GM12878 (cell line): ENCODE measurements at regions not wholly inside any gene's neighbourhood (a gene's known extent, or its start where the extent isn't known, plus 50 kb on each side); places are given as distances from the start of the nearest gene placed in this dataset.

Source experiments
- ATAC-seq: fragments of 200-7000 bp; cut with Tn5 transposase; 3 replicates; pipeline ENCODE4 v1.9.1; 2020; ENCODE audit warnings: mild to moderate bottlenecking, moderate library complexity
- BruUV-seq: library from RNA; stranded (reverse); fragments of 400-500 nt; replicated peaks from 2 replicates; lab custom pipeline; 2021; lab: Mats Ljungman, UMichigan
- CTCF ChIA-PET: fragments of 300-600 bp; sonication (Branson Sonifier 250); formaldehyde crosslinking; extraction: SDS; loops from one replicate; lab custom pipeline; 2021; ENCODE audit warnings: inconsistent platforms; lab: Yijun Ruan, JAX
- POLR2A ChIA-PET: fragments of 350-600 bp; formaldehyde crosslinking; extraction: SDS; loops from one replicate; lab custom pipeline; 2021; ENCODE audit warnings: inconsistent platforms; lab: Charles Lee
- RAD21 ChIA-PET: fragments of 300-600 bp; sonication (Branson Sonifier 250); formaldehyde crosslinking; loops from one replicate; lab custom pipeline; 2023; ENCODE audit warnings: antibody characterized with exemption; ENCODE audit not compliant: unreplicated experiment; lab: Charles Lee
- SMC1A ChIA-PET: fragments of 300-600 bp; sonication (Branson Sonifier 250); formaldehyde crosslinking; loops from one replicate; lab custom pipeline; 2023; ENCODE audit not compliant: unreplicated experiment, uncharacterized antibody; lab: Charles Lee
- DNase-seq: peaks from one replicate; pipeline ENCODE4 v3.0.0-alpha.2; 2011; ENCODE audit warnings: low read depth, low spot score
- FAIRE-seq: peaks from 3 replicates; lab custom pipeline; 2011; peaks lifted over from hg19 to GRCh38; lab: Jason Lieb, UNC
- H2AFZ ChIP-seq: 2 replicates; pipeline ENCODE4 v1.6.0; 2011; ENCODE audit warnings: low read depth, low read length, control low read depth; ENCODE audit not compliant: control insufficient read depth
- H3K27ac ChIP-seq: 2 replicates; pipeline ENCODE4 v1.5.1; 2011; ENCODE audit warnings: control low read depth; ENCODE audit not compliant: control insufficient read depth, insufficient read depth
- H3K27me3 ChIP-seq, 2 experiments: replicated peaks in 1 of 2; 2 replicates each; pipeline versions ENCODE4 v1.6.0 to v1.6.1; 2011; ENCODE audit warnings: low read length in 1 of 2; ENCODE audit not compliant: control insufficient read depth in 2 of 2, insufficient read depth in 2 of 2
- H3K36me3 ChIP-seq, 2 experiments: 2 replicates each; pipeline ENCODE4 v1.5.1; 2011; ENCODE audit warnings: low read length in 1 of 2; ENCODE audit not compliant: control insufficient read depth in 2 of 2, insufficient read depth in 2 of 2
- H3K4me1 ChIP-seq: 2 replicates; pipeline ENCODE4 v1.6.1; 2011; ENCODE audit warnings: mild to moderate bottlenecking, low read length, moderate library complexity, mixed read lengths; ENCODE audit not compliant: control insufficient read depth, insufficient read depth
- H3K4me2 ChIP-seq: 2 replicates; pipeline ENCODE4 v1.6.0; 2011; ENCODE audit warnings: control low read depth; ENCODE audit not compliant: control insufficient read depth, insufficient read depth
- H3K4me3 ChIP-seq: fragments of 200-600 bp; sonication (generic); 2 replicates; pipeline ENCODE4 v1.5.1; 2016
- H3K79me2 ChIP-seq: 2 replicates; pipeline ENCODE4 v1.6.0; 2011; ENCODE audit warnings: low read length; ENCODE audit not compliant: control insufficient read depth, insufficient read depth
- H3K9ac ChIP-seq: 2 replicates; pipeline ENCODE4 v1.8.0; 2011; ENCODE audit warnings: low read length, control low read depth, mixed read lengths; ENCODE audit not compliant: control insufficient read depth, insufficient read depth
- H3K9me3 ChIP-seq: replicated peaks from 3 replicates; pipeline ENCODE4 v1.5.1; 2011; ENCODE audit warnings: mild to moderate bottlenecking, low read length; ENCODE audit not compliant: control insufficient read depth, insufficient read depth
- H4K20me1 ChIP-seq: 2 replicates; pipeline ENCODE4 v1.6.0; 2011; ENCODE audit not compliant: control insufficient read depth, insufficient read depth
- MTA2 ChIP-seq: fragments of 450-650 bp; IDR thresholded peaks from 2 replicates; pipeline ENCODE4 v1.6.1; 2016; ENCODE audit warnings: low read depth, mild to moderate bottlenecking, moderate library complexity
- RUNX3 ChIP-seq: IDR thresholded peaks from 2 replicates; pipeline ENCODE4 v1.6.1; 2012; ENCODE audit warnings: low read length, inconsistent platforms
- SIX5 ChIP-seq: IDR thresholded peaks from 2 replicates; pipeline ENCODE4 v1.6.1; 2011; ENCODE audit warnings: mild to moderate bottlenecking, low read depth, low read length, moderate library complexity; ENCODE audit not compliant: severe bottlenecking
- WGBS: methylation state at CpG from one replicate; pipeline ENCODE4 v1.1.6; 2016; ENCODE audit warnings: low lambda C conversion rate; ENCODE audit not compliant: insufficient replicate concordance, insufficient coverage; ENCODE audit errors: missing lambda C conversion rate; 5-methylcytosine and 5-hydroxymethylcytosine counted together
- in situ Hi-C: fragments of 300-500 bp; cut with MboI; formaldehyde crosslinking; loops from 9 replicates; pipeline ENCODE4 v1.14.3; 2018; ENCODE audit warnings: mixed read lengths
- intact Hi-C: fragments of 100-400 bp; cut with micrococcal nuclease; formaldehyde crosslinking; loops from one replicate; pipeline ENCODE4 v1.14.2; 2022; ENCODE audit not compliant: unreplicated experiment
- TF ChIP-seq, protein P1 (sequence below): fragments of 450-650 bp; IDR thresholded peaks from 2 replicates; pipeline ENCODE4 v1.6.1; 2014; ENCODE audit warnings: mild to moderate bottlenecking

GRCh38 chr3:112763258-112763657 is 83.4 kb downstream of the CD200R1L start:
- no TSS peak for BruUV-seq
- Histone ChIP-seq H4K20me1 (no peaks in the 10 kb centered on the region), H3K27me3 (no peaks in the 10 kb centered on the region), H3K4me1 (peaks cover 11% of the 10 kb centered on the region), H3K4me3 (no peak overlapping the region), H3K9ac (no peak overlapping the region), H3K27ac (no peak overlapping the region), H3K4me2 (no peak overlapping the region), H3K9me3 (no peaks in the 10 kb centered on the region; the same call in 2 of the 3 replicates), H3K36me3 (no peaks in the 10 kb centered on the region), H3K79me2 (no peaks in the 10 kb centered on the region), H2AFZ (no peak overlapping the region)
- intact Hi-C loops (no loop called here), in situ Hi-C loops (no loop called here)
- POLR2A ChIA-PET, result no interaction called here
- SMC1A ChIA-PET, result interaction anchor here (0.7 to 0.9 kb wide), 2 partner anchors 32 to 216 kb away, joined by 3 read pairs; no protein-coding TSS in a partner anchor
- ATAC-seq (no peak), FAIRE-seq (no peak), DNase-seq (no peak)
- RAD21 ChIA-PET, result interaction anchor here (0.7 kb wide), 1 partner anchor 1470 kb away, joined by 3 read pairs; no protein-coding TSS in a partner anchor
- WGBS, result 78% methylated on average over 3 of the region's 3 CpGs
- CTCF ChIA-PET, result no interaction called here
- TF ChIP-seq, protein P1, sequence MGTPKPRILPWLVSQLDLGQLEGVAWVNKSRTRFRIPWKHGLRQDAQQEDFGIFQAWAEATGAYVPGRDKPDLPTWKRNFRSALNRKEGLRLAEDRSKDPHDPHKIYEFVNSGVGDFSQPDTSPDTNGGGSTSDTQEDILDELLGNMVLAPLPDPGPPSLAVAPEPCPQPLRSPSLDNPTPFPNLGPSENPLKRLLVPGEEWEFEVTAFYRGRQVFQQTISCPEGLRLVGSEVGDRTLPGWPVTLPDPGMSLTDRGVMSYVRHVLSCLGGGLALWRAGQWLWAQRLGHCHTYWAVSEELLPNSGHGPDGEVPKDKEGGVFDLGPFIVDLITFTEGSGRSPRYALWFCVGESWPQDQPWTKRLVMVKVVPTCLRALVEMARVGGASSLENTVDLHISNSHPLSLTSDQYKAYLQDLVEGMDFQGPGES, result no peak
- TF ChIP-seq, all 136 proteins: peak for 0

GRCh38 chr3:112761062-112761638 is 85.5 kb downstream of the CD200R1L start:
- RAD21 ChIA-PET, result interaction anchor here (1.2 to 1.8 kb wide), 3 partner anchors 11 to 218 kb away, joined by 3 to 5 read pairs (median 3); no protein-coding TSS in a partner anchor
- H3K4me2 ChIP-seq, result no peak overlapping the region
- H3K9me3 ChIP-seq, result peaks cover 3% of the 10 kb centered on the region
- TF ChIP-seq SIX5 (no peak), RUNX3 (peak; percentile 67), MTA2 (no peak)
- TF ChIP-seq, all 136 proteins: peak for 1
- Histone ChIP-seq H4K20me1 (no peaks in the 10 kb centered on the region), H3K9ac (no peak overlapping the region), H2AFZ (no peak overlapping the region), H3K27ac (no peak overlapping the region), H3K4me1 (no peaks in the 10 kb centered on the region), H3K27me3 (no peaks in the 10 kb centered on the region), H3K79me2 (no peaks in the 10 kb centered on the region), H3K4me3 (no peak overlapping the region), H3K36me3 (no peaks in the 10 kb centered on the region)
- ChIA-PET POLR2A (interaction anchor here (0.6 to 0.9 kb wide), 3 partner anchors 9 to 214 kb away, joined by 3 to 4 read pairs (median 3); no protein-coding TSS in a partner anchor), SMC1A (interaction anchor here (0.6 to 1.4 kb wide), 6 partner anchors 8 to 897 kb away, joined by 3 to 5 read pairs (median 3); no protein-coding TSS in a partner anchor), CTCF (interaction anchor here (1.2 to 1.7 kb wide), 4 partner anchors 26 to 217 kb away, joined by 3 to 7 read pairs (median 4); no protein-coding TSS in a partner anchor)
- intact Hi-C loops (no loop called here), in situ Hi-C loops (no loop called here)
- FAIRE-seq, result no peak
- no TSS peak for BruUV-seq
- no peak for ATAC-seq
- no peak for DNase-seq
